ENCODE measurements at regions not wholly inside any gene's neighbourhood (a gene's known extent, or its start where the extent isn't known, plus 50 kb on each side); places are given as distances from the start of the nearest gene placed in this dataset.
"Not testable (repeated sequence)": the region's sequence is repeated elsewhere in the genome, so short reads cannot be mapped to it uniquely, and the experiment has no call there.

- ATAC-seq (ENCODE audit: low FRiP score in 2 of 2) (no peak), DNase-seq (no peak)
- H3K4me3 ChIP-seq, result no peak overlapping the region
- no peak overlapping the region for H3K27ac ChIP-seq
- 76 to 83% methylated on average over 2 of the region's 2 CpGs for WGBS, 2 donors
- no peaks in the 10 kb centered on the region for H3K4me1 ChIP-seq
- no peaks in the 10 kb centered on the region for H3K36me3 ChIP-seq
- H3K27me3 ChIP-seq, result no peaks in the 10 kb centered on the region
- no peaks in the 10 kb centered on the region for H3K9me3 ChIP-seq
- TF ChIP-seq POLR2A (IDR thresholded peaks at IDR 0.05) (no peak), CTCF (IDR thresholded peaks at IDR 0.05) (no peak), POLR2AphosphoS5 (IDR thresholded peaks at IDR 0.05) (no peak)
Measured at GRCh38 chr9:117839862-117840261, 135.7 kb downstream of the TLR4 start.

- WGBS, 2 donors, result 89 to 96% methylated on average over 21 to 35 of the region's 38 CpGs
- H3K4me1 ChIP-seq; H3K27ac ChIP-seq; H3K9me3 ChIP-seq; H3K36me3 ChIP-seq; H3K27me3 ChIP-seq; H3K4me3 ChIP-seq; ATAC-seq (ENCODE audit: low FRiP score in 2 of 2): not testable (repeated sequence)
- DNase-seq, result peak in 1 of 2 donors; percentile 61
Measured at GRCh38 chr9:117851836-117852461, 147.7 kb downstream of the TLR4 start.

- Histone ChIP-seq H3K27me3 (no peaks in the 10 kb centered on the region), H3K9me3 (no peaks in the 10 kb centered on the region), H3K27ac (no peak overlapping the region), H3K4me1 (no peaks in the 10 kb centered on the region), H3K36me3 (no peaks in the 10 kb centered on the region), H3K4me3 (no peak overlapping the region)
- 65 to 67% methylated on average over 4 of the region's 4 CpGs for WGBS, 2 donors
- TF ChIP-seq CTCF (IDR thresholded peaks at IDR 0.05), result no peak
- no peak for TF ChIP-seq POLR2A (IDR thresholded peaks at IDR 0.05)
- TF ChIP-seq POLR2AphosphoS5 (IDR thresholded peaks at IDR 0.05), result no peak
- TF ChIP-seq EP300 (IDR thresholded peaks at IDR 0.05), result no peak
- DNase-seq (no peak), ATAC-seq (ENCODE audit: low FRiP score in 2 of 2) (no peak)
Measured at GRCh38 chr9:117858561-117858960, 154.4 kb downstream of the TLR4 start.

- 86 to 100% methylated on average over 1 of the region's 1 CpG for WGBS, 2 donors
- no peak overlapping the region for H3K4me3 ChIP-seq
- no peak for ATAC-seq (ENCODE audit: low FRiP score in 2 of 2)
- TF ChIP-seq POLR2A (IDR thresholded peaks at IDR 0.05) (no peak), CTCF (IDR thresholded peaks at IDR 0.05) (no peak), EP300 (IDR thresholded peaks at IDR 0.05) (no peak), POLR2AphosphoS5 (IDR thresholded peaks at IDR 0.05) (no peak)
- H3K36me3 ChIP-seq, result no peaks in the 10 kb centered on the region
- no peaks in the 10 kb centered on the region for H3K4me1 ChIP-seq
- no peak for DNase-seq
- H3K27me3 ChIP-seq, result no peaks in the 10 kb centered on the region
- no peaks in the 10 kb centered on the region for H3K9me3 ChIP-seq
- no peak overlapping the region for H3K27ac ChIP-seq
Measured at GRCh38 chr9:117860849-117861248, 156.6 kb downstream of the TLR4 start.

- WGBS, 2 donors, result 59 to 62% methylated on average over 6 of the region's 6 CpGs
- Histone ChIP-seq H3K4me3 (no peak overlapping the region), H3K4me1 (no peaks in the 10 kb centered on the region), H3K9me3 (no peaks in the 10 kb centered on the region), H3K36me3 (no peaks in the 10 kb centered on the region), H3K27me3 (no peaks in the 10 kb centered on the region), H3K27ac (no peak overlapping the region)
- ATAC-seq (ENCODE audit: low FRiP score in 2 of 2), result no peak
- no peak for DNase-seq
- TF ChIP-seq POLR2A (IDR thresholded peaks at IDR 0.05), result no peak
- TF ChIP-seq POLR2AphosphoS5 (IDR thresholded peaks at IDR 0.05), result no peak
- TF ChIP-seq CTCF (IDR thresholded peaks at IDR 0.05), result no peak
- no peak for TF ChIP-seq EP300 (IDR thresholded peaks at IDR 0.05)
Measured at GRCh38 chr9:117864385-117865057, 160.3 kb downstream of the TLR4 start.

Data from upper lobe of left lung (tissue), 6 donors.